ENCODE measurements at regions not wholly inside any gene's neighbourhood (a gene's known extent, or its start where the extent isn't known, plus 50 kb on each side); places are given as distances from the start of the nearest gene placed in this dataset.

DNA sequence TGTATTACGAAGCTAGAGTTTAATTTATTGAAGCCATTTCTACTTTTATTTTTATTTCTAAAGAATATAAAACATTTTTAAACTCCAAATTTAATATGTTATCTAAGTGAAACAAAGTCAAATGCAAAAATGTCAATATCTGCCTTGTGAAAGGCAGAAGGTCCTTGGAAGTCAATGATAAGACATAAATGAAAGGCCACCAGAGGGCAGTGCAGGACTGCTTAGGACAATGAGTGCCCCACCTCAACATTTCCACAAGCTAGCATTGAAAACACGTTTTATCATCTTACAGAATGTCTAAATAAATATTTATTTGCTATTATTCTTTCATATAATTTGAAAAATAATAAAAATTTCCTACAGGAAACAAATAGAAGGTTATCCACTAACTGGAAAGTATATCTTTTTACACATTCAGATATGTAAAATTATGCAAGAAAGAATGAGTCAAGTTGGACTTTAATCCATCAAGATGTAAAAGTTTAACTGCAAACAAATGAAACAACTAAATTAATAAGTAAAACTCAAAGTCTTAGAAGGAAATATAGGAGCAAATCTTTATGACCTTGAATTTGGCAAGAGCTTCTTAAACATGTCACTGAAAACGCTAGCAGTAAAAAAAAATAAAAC lies 140.1 kb upstream of the FMN2 start:
- no peaks in the 10 kb centered on the region for H3K4me1 ChIP-seq (ENCODE audit: control insufficient read depth, insufficient read depth, low read length)
- H3K36me3 ChIP-seq (ENCODE audit: control insufficient read depth, insufficient read depth, low read length): no peaks in the 10 kb centered on the region
- H3K27me3 ChIP-seq (ENCODE audit: control insufficient read depth, insufficient read depth, low read length): no peaks in the 10 kb centered on the region
- no peak overlapping the region for H3K9ac ChIP-seq (ENCODE audit: low read depth, low read length)
- no peaks in the 10 kb centered on the region for H3K9me3 ChIP-seq (ENCODE audit: control insufficient read depth, insufficient read depth, low read length)
- no peak overlapping the region for H3K4me3 ChIP-seq (ENCODE audit: low read depth, low read length)
- H3K27ac ChIP-seq (ENCODE audit: low read depth, low read length): no peak overlapping the region

DNA sequence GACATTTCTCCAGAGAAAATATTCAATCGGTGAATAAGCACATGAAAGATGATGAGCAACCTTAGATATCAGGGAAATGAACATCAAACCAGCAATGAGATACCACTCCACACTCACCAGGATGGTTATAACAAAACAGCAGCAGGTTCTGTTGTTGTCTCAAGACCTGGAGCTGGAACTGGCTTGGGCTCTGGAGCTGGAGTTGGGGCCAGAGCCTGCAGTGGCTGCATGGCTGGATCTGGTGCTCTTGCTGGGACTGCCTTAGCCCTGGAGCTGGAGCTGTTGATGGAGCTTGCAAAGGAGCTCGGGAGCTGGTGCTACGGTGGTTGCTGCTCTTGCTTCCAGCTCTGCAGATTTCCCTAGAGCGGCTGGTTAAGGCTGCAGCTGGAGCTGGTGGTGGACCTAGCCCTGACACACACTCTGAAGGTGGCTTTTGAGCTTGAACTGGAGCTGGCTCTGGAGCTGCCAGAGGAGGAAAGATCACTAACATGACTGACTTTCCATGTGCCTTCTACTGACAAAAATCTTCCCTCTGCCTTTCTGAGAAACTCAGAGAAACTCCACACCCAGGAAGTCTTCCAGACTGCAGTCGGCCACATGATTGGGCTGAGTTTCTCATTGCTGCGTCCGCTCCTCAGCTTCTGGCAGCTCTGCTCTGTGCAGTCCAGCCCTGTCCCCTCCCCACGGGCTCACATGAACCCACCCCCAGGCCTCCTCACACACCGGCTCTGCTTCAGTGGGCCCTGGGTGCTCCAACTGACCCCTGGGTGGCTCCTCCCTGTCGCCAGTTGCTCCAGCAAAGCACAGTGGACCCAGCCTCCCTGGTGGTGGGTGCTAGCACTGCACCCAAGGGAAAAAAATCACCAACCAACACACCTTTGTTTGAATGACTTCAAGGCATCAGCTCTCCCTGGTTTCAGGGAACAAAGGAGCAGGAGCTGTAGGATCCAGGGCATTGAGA lies 139.1 kb upstream of the FMN2 start:
- H3K27ac ChIP-seq (ENCODE audit: low read depth, low read length): no peak overlapping the region
- no peak overlapping the region for H3K9ac ChIP-seq (ENCODE audit: low read depth, low read length)
- no peaks in the 10 kb centered on the region for H3K27me3 ChIP-seq (ENCODE audit: control insufficient read depth, insufficient read depth, low read length)
- H3K36me3 ChIP-seq (ENCODE audit: control insufficient read depth, insufficient read depth, low read length): no peaks in the 10 kb centered on the region
- no peaks in the 10 kb centered on the region for H3K4me1 ChIP-seq (ENCODE audit: control insufficient read depth, insufficient read depth, low read length)
- H3K4me3 ChIP-seq (ENCODE audit: low read depth, low read length): no peak overlapping the region
- no peaks in the 10 kb centered on the region for H3K9me3 ChIP-seq (ENCODE audit: control insufficient read depth, insufficient read depth, low read length)

DNA sequence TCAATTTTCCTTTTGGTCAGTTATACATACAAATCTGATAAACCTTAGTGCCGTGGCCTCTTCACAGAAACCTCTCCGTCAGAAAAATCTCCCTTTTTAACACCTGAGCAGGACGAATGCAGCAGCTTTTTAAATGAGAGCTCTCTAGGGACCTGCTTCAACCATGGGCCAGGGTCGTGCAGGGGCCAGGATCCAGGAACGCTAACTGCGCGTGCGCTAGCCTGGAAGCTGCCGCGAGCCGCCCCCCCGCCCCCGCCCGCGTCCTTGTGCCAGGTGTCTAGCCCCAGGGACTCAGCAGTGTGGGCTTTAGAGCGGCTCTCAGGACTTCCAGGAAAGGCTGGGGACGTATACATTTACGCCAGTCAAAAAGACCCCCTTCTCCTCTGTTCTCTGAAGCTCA lies 136.8 kb upstream of the FMN2 start:
- Histone ChIP-seq H3K4me1 (ENCODE audit: control insufficient read depth, insufficient read depth, low read length) (no peaks in the 10 kb centered on the region), H3K27ac (ENCODE audit: low read depth, low read length) (no peak overlapping the region), H3K9ac (ENCODE audit: low read depth, low read length) (no peak overlapping the region), H3K27me3 (ENCODE audit: control insufficient read depth, insufficient read depth, low read length) (no peaks in the 10 kb centered on the region), H3K9me3 (ENCODE audit: control insufficient read depth, insufficient read depth, low read length) (no peaks in the 10 kb centered on the region), H3K4me3 (ENCODE audit: low read depth, low read length) (no peak overlapping the region), H3K36me3 (ENCODE audit: control insufficient read depth, insufficient read depth, low read length) (no peaks in the 10 kb centered on the region)

DNA sequence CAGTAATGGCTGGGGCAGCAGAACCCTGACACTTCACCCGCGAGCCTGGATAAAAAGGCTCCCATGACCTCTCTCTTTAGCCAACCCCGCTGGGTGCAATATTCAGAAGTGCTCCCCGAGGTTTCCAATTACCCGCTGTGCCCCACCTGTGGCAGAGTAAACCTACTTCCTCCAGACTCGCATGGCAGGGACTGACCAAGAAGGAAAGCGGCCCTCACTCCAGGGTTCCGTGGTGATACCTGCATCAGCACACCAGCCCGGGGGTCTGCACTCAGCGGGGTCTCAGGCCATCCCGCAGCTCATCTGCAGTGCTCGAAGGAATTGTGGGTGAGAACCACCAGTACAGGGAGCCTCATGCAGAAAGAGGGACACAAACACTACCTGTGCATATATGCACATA lies 136.3 kb upstream of the FMN2 start:
- H3K4me1 ChIP-seq (ENCODE audit: control insufficient read depth, insufficient read depth, low read length): no peaks in the 10 kb centered on the region
- H3K9me3 ChIP-seq (ENCODE audit: control insufficient read depth, insufficient read depth, low read length): no peaks in the 10 kb centered on the region
- no peaks in the 10 kb centered on the region for H3K27me3 ChIP-seq (ENCODE audit: control insufficient read depth, insufficient read depth, low read length)
- H3K4me3 ChIP-seq (ENCODE audit: low read depth, low read length): no peak overlapping the region
- H3K9ac ChIP-seq (ENCODE audit: low read depth, low read length): no peak overlapping the region
- H3K27ac ChIP-seq (ENCODE audit: low read depth, low read length): no peak overlapping the region
- no peaks in the 10 kb centered on the region for H3K36me3 ChIP-seq (ENCODE audit: control insufficient read depth, insufficient read depth, low read length)

DNA sequence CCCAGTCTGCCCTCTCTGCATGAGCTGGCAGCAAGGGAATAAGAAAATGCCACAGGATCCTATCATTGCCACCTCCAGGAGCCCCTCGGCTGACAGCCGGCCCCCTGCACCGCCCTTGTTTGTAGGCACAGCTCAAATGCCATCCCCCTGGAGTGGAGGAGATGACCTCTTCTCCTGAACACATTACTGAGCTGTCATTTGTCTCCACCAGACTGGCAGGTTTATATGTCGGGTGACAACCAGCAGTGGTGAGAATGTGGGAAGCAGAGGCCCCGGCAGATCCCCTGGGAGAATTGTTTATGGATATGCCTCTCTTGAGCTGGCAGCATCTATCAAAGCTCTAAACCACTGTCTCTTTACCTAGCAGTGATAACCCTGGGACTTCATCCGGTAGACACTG lies 135.4 kb upstream of the FMN2 start:
- Histone ChIP-seq H3K9me3 (ENCODE audit: control insufficient read depth, insufficient read depth, low read length) (no peaks in the 10 kb centered on the region), H3K4me3 (ENCODE audit: low read depth, low read length) (no peak overlapping the region), H3K27ac (ENCODE audit: low read depth, low read length) (no peak overlapping the region), H3K4me1 (ENCODE audit: control insufficient read depth, insufficient read depth, low read length) (no peaks in the 10 kb centered on the region), H3K9ac (ENCODE audit: low read depth, low read length) (no peak overlapping the region), H3K27me3 (ENCODE audit: control insufficient read depth, insufficient read depth, low read length) (no peaks in the 10 kb centered on the region), H3K36me3 (ENCODE audit: control insufficient read depth, insufficient read depth, low read length) (no peaks in the 10 kb centered on the region)

DNA sequence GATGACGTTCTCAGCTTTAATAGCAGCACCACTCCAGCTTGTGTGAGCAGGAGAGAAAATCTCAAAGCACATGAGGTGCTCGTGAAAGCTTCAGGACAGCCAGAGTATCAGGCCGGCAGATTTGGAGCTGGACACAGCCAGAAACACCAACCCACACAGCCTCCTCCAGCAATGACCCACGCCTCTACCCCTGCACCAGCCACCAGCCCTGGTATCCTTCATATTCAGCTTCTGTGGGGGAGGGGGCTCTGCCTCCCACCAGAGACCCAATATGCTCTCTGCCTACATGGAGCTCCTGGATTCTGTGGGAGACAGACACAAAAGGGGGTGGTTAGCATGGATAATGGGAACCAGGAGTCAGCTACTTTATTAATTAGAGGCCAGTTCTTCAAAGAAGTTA lies 133.6 kb upstream of the FMN2 start:
- Histone ChIP-seq H3K9ac (ENCODE audit: low read depth, low read length) (no peak overlapping the region), H3K27ac (ENCODE audit: low read depth, low read length) (no peak overlapping the region), H3K27me3 (ENCODE audit: control insufficient read depth, insufficient read depth, low read length) (no peaks in the 10 kb centered on the region), H3K4me3 (ENCODE audit: low read depth, low read length) (no peak overlapping the region), H3K4me1 (ENCODE audit: control insufficient read depth, insufficient read depth, low read length) (no peaks in the 10 kb centered on the region), H3K36me3 (ENCODE audit: control insufficient read depth, insufficient read depth, low read length) (no peaks in the 10 kb centered on the region), H3K9me3 (ENCODE audit: control insufficient read depth, insufficient read depth, low read length) (no peaks in the 10 kb centered on the region)

DNA sequence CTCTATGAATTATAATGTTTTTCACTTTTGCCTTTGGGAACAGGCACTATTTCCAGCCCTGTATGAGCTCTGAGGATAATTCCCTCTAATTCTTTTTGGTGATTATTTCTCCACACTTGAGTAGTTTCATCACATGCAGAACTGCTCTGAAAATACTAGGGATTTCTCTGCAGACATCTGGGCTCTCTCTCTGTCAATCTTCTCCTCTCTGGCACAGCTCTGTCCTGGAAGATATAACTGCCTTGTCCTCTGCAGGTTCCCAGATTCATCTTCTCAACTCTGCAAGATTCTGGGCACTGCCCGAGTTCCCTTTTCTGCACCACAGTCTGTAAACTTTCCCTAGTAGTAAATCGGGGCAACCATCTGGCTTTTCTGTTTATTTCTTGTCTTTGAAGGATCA lies 131.3 kb upstream of the FMN2 start:
- Histone ChIP-seq H3K27me3 (ENCODE audit: control insufficient read depth, insufficient read depth, low read length) (no peaks in the 10 kb centered on the region), H3K4me1 (ENCODE audit: control insufficient read depth, insufficient read depth, low read length) (no peaks in the 10 kb centered on the region), H3K36me3 (ENCODE audit: control insufficient read depth, insufficient read depth, low read length) (no peaks in the 10 kb centered on the region), H3K9me3 (ENCODE audit: control insufficient read depth, insufficient read depth, low read length) (no peaks in the 10 kb centered on the region), H3K4me3 (ENCODE audit: low read depth, low read length) (no peak overlapping the region), H3K27ac (ENCODE audit: low read depth, low read length) (no peak overlapping the region), H3K9ac (ENCODE audit: low read depth, low read length) (no peak overlapping the region)

DNA sequence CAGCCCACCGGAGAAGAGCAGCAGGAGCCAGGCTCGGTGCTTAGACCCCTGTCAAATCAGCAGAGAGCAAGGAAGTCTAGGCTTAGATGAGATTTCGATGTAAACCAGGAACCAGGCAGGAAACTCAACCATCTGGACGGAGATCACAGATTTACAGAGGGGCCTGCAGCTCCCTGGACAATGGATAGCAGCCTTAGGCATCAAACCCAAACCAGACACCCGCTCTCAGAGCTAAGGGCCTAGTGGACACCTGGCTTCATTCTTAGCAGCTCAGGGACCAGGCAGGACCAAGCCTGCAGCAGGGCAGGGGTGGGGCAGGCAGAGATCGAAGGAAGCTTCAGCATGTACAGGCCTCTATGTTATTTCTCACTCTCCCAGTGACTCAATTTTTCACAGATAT lies 127.8 kb upstream of the FMN2 start:
- H3K4me3 ChIP-seq (ENCODE audit: low read depth, low read length): no peak overlapping the region
- H3K27me3 ChIP-seq (ENCODE audit: control insufficient read depth, insufficient read depth, low read length): no peaks in the 10 kb centered on the region

DNA sequence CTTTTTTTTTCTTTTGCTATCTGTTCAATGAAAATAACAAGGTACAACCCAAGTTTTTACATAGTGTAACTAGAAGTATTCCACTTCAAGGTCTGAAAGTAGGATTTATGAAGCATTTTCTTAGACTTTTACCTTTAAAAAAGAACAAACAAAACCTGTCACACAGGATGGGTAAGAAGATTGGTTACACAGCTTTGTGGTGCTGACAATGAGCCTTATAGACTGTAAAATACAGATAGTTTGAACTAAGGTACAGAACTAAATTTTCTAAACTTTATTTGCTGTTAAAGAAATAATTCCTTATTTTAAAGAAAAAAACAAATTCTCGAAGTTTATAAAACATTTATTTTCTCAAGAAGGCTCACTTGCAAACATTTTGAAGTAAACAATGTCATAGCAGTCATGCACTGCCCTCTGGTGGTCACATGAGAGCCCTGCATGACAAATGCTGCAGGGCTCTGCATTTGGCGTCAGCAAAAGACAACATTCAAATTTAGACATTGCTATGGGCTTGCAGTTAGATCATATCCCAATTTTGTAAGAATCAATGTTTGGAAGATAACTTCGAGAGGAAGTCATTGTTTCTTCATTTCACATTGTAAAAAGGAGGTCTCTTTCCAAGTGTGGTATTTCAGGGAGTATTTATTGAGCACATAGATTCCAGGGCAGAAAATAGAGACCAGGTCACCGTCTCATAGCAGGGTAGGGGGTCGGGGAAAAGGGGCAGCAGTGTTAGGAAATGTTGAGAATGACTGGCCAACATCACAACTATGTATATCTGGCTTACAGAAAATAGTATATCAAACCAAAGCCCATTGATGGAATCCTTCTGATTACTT lies 115.3 kb upstream of the FMN2 start:
- no peaks in the 10 kb centered on the region for H3K4me1 ChIP-seq (ENCODE audit: control insufficient read depth, insufficient read depth, low read length)
- peaks cover 34% of the 10 kb centered on the region for H3K9me3 ChIP-seq (ENCODE audit: control insufficient read depth, insufficient read depth, low read length)
- no peak overlapping the region for H3K9ac ChIP-seq (ENCODE audit: low read depth, low read length)
- H3K27me3 ChIP-seq (ENCODE audit: control insufficient read depth, insufficient read depth, low read length): no peaks in the 10 kb centered on the region
- H3K4me3 ChIP-seq (ENCODE audit: low read depth, low read length): no peak overlapping the region
- H3K36me3 ChIP-seq (ENCODE audit: control insufficient read depth, insufficient read depth, low read length): no peaks in the 10 kb centered on the region
- no peak overlapping the region for H3K27ac ChIP-seq (ENCODE audit: low read depth, low read length)

More for the DNA sequence above, 127.8 kb upstream of the FMN2 start:
- H3K27ac ChIP-seq (ENCODE audit: low read depth, low read length): no peak overlapping the region
- no peaks in the 10 kb centered on the region for H3K36me3 ChIP-seq (ENCODE audit: control insufficient read depth, insufficient read depth, low read length)
- H3K9ac ChIP-seq (ENCODE audit: low read depth, low read length): no peak overlapping the region
- H3K4me1 ChIP-seq (ENCODE audit: control insufficient read depth, insufficient read depth, low read length): no peaks in the 10 kb centered on the region
- no peaks in the 10 kb centered on the region for H3K9me3 ChIP-seq (ENCODE audit: control insufficient read depth, insufficient read depth, low read length)

DNA sequence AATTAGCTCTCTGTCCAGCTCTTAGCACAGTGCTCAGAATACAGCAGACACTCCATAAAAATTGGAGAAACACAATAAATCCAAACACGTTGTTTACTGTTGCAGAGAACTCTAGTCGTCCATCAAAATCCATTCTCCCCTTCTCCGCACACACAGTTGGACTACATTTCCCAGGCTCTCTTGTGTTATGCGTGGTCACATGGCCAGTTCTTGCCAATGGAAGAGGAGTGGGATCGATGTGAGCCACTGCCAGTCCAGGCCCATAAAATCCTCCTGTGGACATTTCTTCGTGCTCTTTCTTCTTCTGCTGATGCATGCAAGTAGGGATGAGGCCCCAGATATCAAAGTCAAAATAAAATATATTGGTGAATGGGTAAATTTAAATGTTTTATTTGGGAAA lies 114.3 kb upstream of the FMN2 start:
- no peak overlapping the region for H3K9ac ChIP-seq (ENCODE audit: low read depth, low read length)
- H3K9me3 ChIP-seq (ENCODE audit: control insufficient read depth, insufficient read depth, low read length): peaks cover 44% of the 10 kb centered on the region
- H3K4me1 ChIP-seq (ENCODE audit: control insufficient read depth, insufficient read depth, low read length): no peaks in the 10 kb centered on the region
- no peaks in the 10 kb centered on the region for H3K36me3 ChIP-seq (ENCODE audit: control insufficient read depth, insufficient read depth, low read length)
- H3K27me3 ChIP-seq (ENCODE audit: control insufficient read depth, insufficient read depth, low read length): no peaks in the 10 kb centered on the region
- H3K27ac ChIP-seq (ENCODE audit: low read depth, low read length): no peak overlapping the region
- H3K4me3 ChIP-seq (ENCODE audit: low read depth, low read length): no peak overlapping the region

DNA sequence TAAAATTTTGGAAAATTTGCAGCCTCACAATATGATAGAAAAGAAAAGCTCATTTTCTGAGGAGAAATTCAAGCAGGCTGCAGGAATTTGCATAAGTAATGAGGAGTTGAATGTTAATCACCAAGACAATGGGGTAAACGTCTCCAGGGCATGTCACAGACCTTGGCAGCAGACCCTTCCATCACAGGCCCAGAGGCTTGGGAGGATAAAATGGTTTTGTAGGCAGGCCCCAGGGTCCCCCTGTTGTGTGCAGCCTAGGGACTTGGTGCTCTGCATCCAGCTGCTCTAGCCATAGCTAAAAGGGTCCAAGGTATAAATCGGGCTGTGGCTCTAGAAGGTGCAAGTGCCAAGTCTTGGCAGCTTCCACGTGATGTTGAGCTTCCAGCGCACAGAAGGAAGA lies 112.2 kb upstream of the FMN2 start:
- Histone ChIP-seq H3K9me3 (ENCODE audit: control insufficient read depth, insufficient read depth, low read length) (peaks cover 59% of the 10 kb centered on the region), H3K4me1 (ENCODE audit: control insufficient read depth, insufficient read depth, low read length) (no peaks in the 10 kb centered on the region), H3K27me3 (ENCODE audit: control insufficient read depth, insufficient read depth, low read length) (no peaks in the 10 kb centered on the region), H3K27ac (ENCODE audit: low read depth, low read length) (no peak overlapping the region), H3K4me3 (ENCODE audit: low read depth, low read length) (no peak overlapping the region), H3K9ac (ENCODE audit: low read depth, low read length) (no peak overlapping the region), H3K36me3 (ENCODE audit: control insufficient read depth, insufficient read depth, low read length) (no peaks in the 10 kb centered on the region)

All from HUES48 (cell line).